GM21737 (cell line): ENCODE measurements at regions not wholly inside any gene's neighbourhood (a gene's known extent, or its start where the extent isn't known, plus 50 kb on each side); places are given as distances from the start of the nearest gene placed in this dataset.

Source experiments
- ATAC-seq: cut with Tn5 transposase; IDR thresholded peaks from one replicate; pipeline ENCODE4 v1.9.1; 2021; ENCODE audit warnings: mild to moderate bottlenecking, moderate library complexity; ENCODE audit not compliant: unreplicated experiment

DNA sequence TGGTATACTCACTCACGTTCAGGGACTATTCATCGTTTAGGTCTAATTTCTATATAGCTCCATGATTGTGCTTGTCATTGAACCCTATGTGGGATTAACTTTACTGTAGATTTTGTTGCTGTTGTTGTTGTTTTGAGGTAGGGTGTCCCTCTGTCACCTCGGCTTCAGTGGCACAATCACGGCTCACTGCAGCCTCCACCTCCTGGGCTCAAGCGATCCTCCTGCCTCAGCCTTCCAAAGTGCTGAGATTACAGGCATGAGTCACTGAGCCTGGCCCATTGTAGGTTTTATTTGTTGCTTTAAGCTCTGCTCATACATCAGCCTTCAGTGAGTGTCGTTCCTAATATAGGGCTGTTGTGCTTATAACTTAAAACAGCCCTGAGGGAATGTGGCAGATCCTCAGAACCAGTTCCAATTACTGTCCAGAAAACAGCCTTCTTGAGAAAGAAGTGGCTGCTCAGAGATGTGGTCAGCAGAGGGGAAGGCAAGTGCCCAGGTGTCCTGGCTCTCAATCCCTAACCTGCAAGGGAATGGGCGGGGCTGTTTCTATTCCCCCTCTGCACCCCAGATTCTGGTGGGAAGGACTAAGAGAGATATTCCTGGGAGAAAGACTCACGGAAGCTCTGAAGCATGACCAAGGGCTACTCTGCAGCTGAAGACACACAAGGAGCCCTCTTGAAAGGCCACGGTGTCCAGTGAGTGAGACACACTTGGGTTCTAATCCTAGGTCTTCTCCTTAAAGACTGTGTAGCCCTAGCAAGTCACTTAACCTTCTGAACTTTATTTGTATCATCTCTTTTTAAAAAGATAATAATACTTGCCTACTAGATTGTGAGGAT lies 79.6 kb upstream of the LCLAT1 start:
- ATAC-seq, result no peak

DNA sequence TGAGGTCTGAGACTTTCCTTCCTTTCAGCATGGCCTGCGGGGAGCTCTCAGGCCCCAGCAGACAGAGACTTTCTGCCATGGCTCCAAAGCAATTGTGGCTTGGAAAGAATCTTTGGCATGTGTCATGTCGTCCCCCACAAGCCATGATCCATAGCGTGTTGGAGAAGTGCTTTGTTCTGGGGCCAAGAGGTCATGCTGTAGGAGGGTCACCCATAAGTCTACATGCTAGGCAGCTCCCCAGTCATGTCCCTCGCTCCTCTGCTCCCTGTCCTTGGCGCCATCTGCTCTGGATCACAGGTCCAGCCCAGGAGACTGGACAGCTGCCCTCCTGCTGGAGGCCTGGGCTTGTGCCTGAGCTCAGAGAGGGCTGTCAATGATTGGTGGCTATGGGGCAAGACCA lies 78.8 kb upstream of the LCLAT1 start:
- no peak for ATAC-seq

DNA sequence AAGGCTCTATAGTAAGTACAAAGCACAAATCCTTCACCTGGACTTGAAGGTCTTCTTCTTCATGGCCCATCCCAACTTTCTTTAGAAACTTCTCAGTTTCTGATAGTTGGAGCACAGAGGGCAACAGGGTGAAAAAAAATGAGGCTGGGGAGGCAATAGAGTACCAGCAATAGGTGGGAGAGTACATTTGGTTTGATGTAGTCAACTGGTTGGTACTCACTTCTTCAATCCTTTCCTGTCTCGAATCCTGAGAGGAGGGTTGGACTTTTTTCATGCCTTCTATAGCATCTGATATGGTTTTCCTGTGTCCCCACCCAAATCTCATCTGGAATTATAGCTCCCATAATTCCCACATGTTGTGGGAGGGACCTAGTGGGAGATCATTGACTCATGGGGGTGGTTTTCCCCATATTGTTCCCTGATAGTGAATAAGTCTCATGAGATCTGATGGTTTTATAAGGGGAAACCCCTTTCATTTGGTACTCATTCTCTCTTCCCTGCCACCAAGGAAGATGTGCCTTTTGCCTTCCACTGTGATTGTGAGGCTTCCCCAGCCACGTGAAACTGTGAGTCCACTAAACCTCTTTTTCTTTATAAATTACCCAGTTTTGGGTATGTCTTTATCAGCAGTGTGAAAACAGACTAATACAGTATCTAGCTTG lies 75.9 kb upstream of the LCLAT1 start:
- no peak for ATAC-seq

DNA sequence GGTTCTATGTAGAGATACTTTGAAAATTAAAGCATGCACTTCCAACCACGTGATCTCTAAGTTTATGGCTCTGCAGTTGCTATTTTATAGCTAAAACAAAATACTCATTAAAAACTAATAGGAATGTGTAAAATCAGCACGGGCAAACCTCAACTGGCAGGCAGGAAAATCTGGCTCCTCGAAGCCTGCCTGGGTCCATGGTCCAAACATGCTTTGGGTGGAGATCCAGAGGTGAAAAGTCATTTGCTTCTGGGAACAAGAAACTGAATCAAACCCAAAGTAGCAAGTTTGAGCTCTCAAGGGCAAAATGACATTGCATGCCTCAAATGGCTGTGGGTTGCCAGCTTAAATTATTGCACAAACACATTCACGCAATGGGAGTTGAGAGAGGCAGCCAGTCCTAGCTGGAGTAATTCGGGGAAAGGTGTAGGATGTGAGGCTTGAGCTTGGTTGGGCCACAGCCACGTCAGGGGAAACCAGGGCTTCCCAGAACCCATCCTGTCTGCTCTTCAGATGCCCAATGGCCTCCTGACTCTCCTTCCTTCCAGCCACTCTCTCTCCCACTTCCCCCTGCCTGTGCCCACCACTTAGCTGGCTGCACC lies 75.2 kb upstream of the LCLAT1 start:
- ATAC-seq, result no peak

DNA sequence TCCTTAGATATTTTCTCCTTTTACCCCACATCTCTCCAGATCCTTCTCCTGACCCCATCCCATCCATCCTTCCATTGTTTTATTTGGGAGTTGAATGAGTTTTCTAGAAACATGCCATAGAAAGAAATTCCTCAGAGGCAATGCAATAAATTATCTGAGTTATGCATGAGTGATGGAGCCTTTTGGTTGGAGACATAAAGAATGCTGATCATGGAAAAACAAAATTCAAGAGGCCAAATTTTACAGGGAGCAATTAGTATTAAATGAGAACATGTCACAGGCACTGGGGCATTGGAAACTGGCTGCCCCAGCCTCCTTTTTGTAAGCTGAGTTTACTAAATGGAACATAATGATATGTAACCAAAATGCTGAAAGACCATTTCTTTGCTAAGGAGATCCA lies 74.2 kb upstream of the LCLAT1 start:
- ATAC-seq, result no peak

DNA sequence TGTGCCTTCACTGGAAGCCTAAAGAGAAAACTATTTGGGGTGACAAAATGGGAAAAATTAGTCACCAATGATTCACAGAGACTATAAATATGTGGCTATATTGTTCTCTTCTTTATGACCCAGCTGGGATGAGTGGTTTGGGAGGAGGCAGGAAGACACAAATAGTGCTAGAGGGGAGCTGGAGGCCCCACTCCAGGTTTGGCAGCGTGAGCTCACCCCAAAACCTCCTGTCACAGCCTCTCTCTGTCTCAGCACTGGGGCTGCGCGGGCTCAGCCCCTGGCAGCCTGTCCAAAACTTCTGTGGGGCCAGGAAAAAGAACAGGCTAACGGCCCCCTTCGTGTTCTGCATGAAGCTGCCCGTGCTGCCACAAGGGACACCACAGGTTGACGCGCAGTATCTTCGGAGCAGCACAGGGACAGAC lies 73.2 kb upstream of the LCLAT1 start:
- ATAC-seq, result no peak

DNA sequence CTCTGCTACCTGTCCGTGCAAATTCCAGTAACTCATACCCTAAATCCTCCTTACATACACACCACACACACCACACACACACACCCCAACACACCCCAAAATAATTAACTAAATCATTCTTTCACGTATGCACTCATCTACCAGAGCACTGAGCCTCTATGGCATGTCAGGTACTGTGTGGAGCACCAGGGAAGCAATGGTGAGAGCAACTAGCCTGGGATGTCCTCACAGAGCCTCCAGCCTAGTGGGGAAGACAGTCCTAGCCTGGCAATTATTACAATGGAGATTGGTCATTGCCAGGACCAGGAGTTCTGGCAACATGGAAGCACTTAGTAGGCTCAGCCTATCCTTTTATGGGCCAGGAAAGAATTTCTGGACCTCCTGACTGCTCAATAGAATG lies 72.7 kb upstream of the LCLAT1 start:
- no peak for ATAC-seq

DNA sequence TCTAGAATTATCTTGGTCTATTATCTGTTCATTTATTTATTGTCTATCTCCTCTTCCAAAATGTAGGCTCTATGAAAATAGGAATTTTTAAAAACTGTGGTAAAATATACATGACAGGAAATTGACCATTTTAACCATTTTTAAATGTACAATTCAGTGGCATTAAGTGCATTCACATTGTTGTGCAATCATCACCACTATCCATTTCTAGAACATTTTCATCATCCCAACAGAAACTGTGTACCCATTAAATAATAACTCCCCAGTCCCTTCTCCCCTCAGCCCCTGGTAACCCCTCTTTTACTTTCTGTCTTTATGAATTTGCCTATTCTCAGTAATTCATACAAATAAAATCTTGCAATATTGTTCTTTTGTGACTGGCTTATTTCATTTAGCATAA lies 71.1 kb upstream of the LCLAT1 start:
- no peak for ATAC-seq

DNA sequence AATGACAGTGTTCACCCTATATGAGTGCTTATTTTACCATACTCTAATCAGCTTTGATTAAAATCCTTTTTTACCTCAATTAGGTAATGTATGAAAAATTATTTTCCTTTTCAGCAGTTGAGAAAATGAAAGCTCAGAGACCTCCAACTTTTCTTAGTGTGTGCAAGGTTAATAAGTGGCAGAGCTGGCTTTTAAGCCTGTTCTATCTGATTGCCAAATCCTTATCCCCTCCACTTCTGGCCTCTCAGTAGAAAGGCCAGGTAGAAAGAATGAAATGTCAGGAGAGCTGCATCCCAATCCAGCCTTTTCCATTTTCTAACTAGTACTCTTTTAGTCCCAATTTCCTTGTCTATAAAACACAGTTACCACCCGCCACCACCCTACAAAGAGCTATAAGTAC lies 67.6 kb upstream of the LCLAT1 start:
- ATAC-seq, result no peak

DNA sequence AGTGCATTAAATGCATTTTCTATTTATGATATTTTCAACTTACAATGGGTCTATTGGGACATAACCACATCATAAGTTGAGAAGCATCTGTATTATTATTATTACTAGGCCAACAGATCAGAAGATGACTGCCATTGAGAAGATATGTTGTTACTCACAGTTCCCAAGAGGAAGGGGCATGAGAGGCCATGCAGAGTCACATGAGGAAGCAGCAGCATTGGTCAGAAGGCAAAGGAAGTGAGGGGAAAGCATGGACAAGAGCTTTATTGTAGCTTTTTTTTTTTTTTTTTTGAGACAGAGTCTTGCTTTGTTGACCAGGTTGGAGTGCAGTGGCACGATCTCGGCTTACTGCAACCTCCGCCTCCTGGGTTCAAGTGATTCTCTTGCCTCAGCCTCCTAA lies 66.2 kb upstream of the LCLAT1 start:
- ATAC-seq, result no peak

DNA sequence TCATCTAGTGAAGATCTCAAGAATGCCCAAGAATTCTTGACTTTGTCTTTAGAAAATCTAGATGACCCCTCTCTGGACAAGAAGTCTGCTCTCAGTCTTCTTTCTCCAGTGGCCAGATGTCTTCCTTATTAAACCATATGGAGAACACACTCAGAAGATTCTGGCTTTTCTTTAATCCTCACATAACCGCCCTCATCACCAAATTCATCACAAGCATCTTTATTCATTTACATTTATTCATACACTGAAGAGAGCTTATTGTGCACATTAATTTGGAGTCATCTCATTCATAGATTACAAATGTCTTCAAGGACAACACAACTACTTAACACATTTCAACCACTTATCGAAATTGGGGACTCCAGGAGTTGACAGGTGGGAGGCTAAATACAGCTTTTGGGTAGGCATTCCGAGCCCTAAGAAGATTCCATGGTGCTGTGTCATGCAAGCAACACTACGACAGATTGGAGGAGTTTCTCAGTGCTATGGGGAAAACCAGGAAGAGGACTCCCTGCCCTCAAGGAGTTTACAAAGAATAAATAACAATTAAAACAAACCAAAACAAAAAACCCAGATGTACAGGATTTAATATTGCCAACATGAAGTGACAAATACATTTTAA lies 64.8 kb upstream of the LCLAT1 start:
- no peak for ATAC-seq

DNA sequence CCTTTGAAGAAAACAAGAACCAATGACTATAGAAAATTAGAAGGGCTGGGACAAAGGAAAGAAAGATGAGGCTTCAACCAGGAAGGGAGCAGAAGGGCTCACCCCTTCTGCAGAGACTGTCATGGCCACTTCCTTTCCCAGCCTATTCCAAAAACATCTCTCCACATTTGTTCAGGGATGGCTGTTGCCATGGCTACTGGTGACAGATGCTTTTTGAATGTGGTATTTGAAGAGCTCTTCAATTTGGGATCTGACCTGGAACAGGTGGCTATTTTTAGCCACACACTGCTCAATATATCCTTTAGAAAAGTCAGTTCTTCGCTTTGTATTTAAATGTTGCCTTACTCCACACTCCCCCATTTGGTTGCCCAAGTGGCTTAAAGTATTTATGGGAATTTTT lies 64.1 kb upstream of the LCLAT1 start:
- no peak for ATAC-seq

DNA sequence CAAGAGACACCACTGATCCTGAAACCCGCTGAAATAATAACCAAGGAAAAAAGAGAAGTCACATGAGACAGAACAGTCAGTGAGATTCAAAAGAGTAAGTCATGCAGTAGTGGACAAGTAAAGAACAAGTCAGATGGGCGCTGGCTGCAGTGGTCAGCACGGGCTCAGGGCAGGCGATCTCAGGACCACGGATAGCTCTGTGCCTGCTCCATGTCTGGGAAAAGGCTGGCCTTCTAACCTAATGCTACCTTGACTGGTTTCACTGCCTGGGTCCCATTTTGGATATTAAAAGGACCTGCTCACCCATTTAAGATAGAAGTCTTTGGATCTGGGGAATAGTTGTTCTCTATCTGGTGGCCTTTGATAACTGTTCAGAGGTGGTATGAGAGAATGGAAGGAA lies 61.7 kb upstream of the LCLAT1 start:
- ATAC-seq, result no peak

DNA sequence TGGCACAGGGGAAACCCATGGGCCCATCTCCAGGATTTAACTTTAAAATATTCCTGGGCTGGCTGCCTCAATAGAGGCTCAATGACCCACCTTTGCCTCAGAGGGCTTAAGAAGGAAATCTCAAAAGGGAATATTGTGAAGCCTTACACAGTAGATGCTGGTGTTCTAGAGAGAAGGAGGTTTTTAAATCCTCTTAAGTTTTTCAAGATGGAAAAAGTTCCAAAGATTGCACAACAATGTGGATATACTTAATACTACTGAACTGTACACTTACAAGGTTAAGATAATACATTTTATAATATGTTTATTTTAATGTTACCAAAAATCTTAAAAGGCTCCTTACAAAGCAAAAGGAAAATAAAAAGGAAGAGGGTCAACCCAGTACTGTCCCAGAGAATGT lies 54.9 kb upstream of the LCLAT1 start:
- ATAC-seq, result no peak

DNA sequence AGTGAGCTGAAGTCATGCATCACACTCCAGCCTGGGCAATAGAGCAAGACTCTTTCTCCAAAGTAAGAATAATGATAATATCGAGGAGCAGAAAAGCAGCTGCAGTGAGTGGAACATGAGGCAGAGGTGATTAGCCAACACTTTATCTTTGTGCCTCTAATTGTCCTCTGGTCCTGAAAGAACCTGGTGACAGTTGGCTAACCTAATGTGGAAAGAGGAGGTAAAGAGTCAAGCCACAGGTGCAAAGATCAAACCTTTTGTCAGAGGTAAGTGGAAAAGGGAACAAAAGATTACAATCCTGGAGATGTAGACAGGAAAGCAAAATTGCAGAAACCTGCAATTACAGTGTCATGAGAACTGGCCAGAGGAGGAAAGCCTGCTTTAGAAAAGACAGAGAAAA lies 53.5 kb upstream of the LCLAT1 start:
- ATAC-seq, result no peak

DNA sequence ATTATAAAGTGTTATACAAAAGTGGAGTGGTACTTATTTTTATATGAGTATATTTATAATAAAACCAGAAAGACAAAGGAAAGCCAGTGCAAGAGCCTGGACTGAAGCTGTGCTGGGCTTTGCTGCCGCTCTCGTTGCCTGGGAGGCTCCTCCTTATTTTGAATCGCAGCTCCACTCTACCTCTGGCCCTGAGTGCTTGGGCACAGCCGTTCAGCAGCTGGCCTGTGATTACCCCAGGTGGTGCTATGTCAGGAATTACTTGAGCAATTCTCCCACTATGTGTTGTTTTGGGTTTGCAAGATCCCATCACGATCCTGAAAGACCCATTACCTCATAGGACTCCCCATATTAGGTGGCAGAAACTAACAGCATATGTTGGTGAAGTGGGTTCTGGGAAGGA lies 53.0 kb upstream of the LCLAT1 start:
- no peak for ATAC-seq

DNA sequence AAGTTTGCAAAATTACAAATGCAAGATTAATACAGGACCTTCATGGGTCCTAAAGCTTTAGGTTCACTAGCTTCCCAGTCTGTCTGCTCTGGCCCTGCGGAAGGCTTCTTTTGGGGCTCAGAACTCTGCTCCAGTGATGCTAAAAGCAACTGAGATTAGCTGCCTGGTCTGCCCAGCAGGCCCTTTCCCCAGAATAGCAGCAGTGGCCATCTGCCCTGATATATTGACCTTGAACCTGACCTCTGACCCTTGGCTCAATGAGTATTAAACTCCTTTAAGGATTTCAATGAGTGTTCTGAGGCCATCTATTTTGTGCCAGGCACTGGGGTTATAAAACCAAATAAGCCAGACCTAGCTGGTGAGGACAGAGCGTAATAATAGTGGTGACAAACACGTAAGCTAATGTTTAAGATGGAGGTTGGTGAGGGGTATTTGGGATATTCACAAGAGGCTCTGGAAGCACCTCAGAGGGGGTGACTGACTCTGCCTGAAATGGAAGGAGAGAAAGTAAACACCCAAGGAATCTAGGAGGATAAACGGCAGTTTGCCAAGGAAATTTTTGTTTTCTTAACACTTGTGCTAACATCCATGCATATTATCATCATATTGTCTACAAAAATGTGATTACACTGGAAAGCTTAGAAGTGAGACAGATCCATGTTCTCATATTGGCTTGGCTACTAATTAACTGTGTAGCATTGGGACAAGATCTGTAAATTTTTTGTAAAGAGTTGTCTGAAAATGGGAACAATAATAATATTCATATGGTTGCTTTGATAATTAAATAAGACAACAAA lies 50.4 kb upstream of the LCLAT1 start:
- ATAC-seq, result no peak
